ENCODE measurements at regions not wholly inside any gene's neighbourhood (a gene's known extent, or its start where the extent isn't known, plus 50 kb on each side); places are given as distances from the start of the nearest gene placed in this dataset.

- TF ChIP-seq CTCF (IDR thresholded peaks at IDR 0.05 in 2 of 3, conservative IDR thresholded peaks at IDR 0.05 in 1 of 3; ENCODE audit: borderline replicate concordance in 1 of 3, insufficient read depth in 1 of 3, low read depth in 2 of 3, low read length in 2 of 3) (no peak), EZH2 (IDR thresholded peaks at IDR 0.05) (no peak), ZNF274 (IDR thresholded peaks at IDR 0.05; ENCODE audit: low read depth, low read length) (no peak), SIN3A (IDR thresholded peaks at IDR 0.05; ENCODE audit: low read depth) (no peak), SP1 (IDR thresholded peaks at IDR 0.05; ENCODE audit: low read depth) (no peak), SRF (IDR thresholded peaks at IDR 0.05; ENCODE audit: low read depth) (no peak)
These were observed 203.2 kb downstream of the TUBA3C start (continued) for GRCh38 chr13:18978447-18978846.

GRCh38 chr13:18977857-18978256 lies 203.8 kb downstream of the TUBA3C start:
- ChIA-PET RAD21 (ENCODE audit: low non-redundant PET in 1 of 2, low total read pairs in 2 of 2, uncharacterized antibody in 2 of 2, unreplicated experiment in 2 of 2) (no interaction called here), CTCF (no interaction called here), POLR2A (no interaction called here)
- Histone ChIP-seq H3K9me3 (ENCODE audit: control insufficient read depth in 1 of 2, insufficient read depth in 1 of 2, low read depth in 1 of 2, low read length in 2 of 2) (peaks cover 4 to 47% of the 10 kb centered on the region in 2 experiments; a peak in 2 of 4 replicates), H3K4me2 (ENCODE audit: low read length) (no peak overlapping the region), H3K4me3 (replicated peaks in 1 of 2; ENCODE audit: low read depth in 1 of 2, low read length in 2 of 2) (no peak overlapping the region), H3K9me2 (ENCODE audit: insufficient read depth) (no peaks in the 10 kb centered on the region), H2AFZ (ENCODE audit: low read depth, low read length, poor library complexity, severe bottlenecking) (no peak overlapping the region), H3K4me1 (ENCODE audit: control insufficient read depth in 1 of 2, insufficient read depth in 2 of 2, low read length in 2 of 2) (no peaks in the 10 kb centered on the region), H3K36me3 (ENCODE audit: control insufficient read depth in 1 of 2, insufficient read depth in 2 of 2, low read length in 2 of 2) (no peaks in the 10 kb centered on the region), H3K27me3 (ENCODE audit: insufficient read depth, low read length) (no peaks in the 10 kb centered on the region), H3K79me2 (ENCODE audit: insufficient read depth, low read length) (no peaks in the 10 kb centered on the region), H4K20me1 (ENCODE audit: insufficient read depth) (no peaks in the 10 kb centered on the region), H3K27ac (ENCODE audit: low read depth, low read length) (no peak overlapping the region), H3K9ac (ENCODE audit: low read length) (no peak overlapping the region)
- no TSS peak for BruUV-seq (replicated peaks)
- DNase-seq (ENCODE audit: low read depth, low spot score): no peak
- TF ChIP-seq TCF7L2 (IDR thresholded peaks at IDR 0.05; ENCODE audit: borderline replicate concordance, extremely low read depth, insufficient read depth, insufficient read length) (no peak), EZH2phosphoT487 (IDR thresholded peaks at IDR 0.05; ENCODE audit: borderline replicate concordance) (no peak), ELF1 (IDR thresholded peaks at IDR 0.05; ENCODE audit: borderline replicate concordance, low read depth) (no peak), SIN3A (IDR thresholded peaks at IDR 0.05; ENCODE audit: low read depth) (no peak), JUND (IDR thresholded peaks at IDR 0.05) (no peak), MAX (IDR thresholded peaks at IDR 0.05) (no peak), CEBPB (IDR thresholded peaks at IDR 0.05; ENCODE audit: low read depth) (no peak)
- no peak for ATAC-seq
- intact Hi-C loops (cut with micrococcal nuclease): no loop called here

All from HCT116 (cell line).